Pulmonary artery endothelial cell (primary cell): ENCODE measurements at regions not wholly inside any gene's neighbourhood (a gene's known extent, or its start where the extent isn't known, plus 50 kb on each side); places are given as distances from the start of the nearest gene placed in this dataset.
"Not testable (repeated sequence)": the region's sequence is repeated elsewhere in the genome, so short reads cannot be mapped to it uniquely, and the experiment has no call there.

ENCODE experiments used
- DNase-seq: peaks from one replicate; pipeline ENCODE4 v3.0.0-alpha.2; 2011; ENCODE audit warnings: low read depth, low spot score

- no peak for DNase-seq
Observed at GRCh38 chr20:52010541-52010940, 181.0 kb downstream of the ZFP64 start.

DNA sequence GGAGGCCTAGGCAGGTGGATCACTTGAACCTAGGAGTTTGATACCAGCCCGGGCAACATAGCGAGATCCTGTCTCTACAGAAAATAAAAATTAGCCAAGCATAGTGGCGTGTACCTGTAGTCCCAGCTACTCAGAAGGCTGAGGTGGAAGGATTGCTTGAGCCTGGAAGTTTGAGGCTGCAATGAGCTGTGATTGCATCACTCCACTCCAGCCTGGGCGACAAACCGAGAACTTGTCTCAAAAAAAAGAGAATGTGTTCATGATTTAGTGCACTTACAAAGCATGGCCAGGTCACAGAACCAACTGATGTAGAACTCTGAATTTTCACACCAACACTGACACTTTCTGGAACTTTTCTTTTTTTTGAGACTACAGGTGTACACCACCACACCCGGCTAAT, 182.7 kb downstream of the ZFP64 start:
- DNase-seq, result no peak

- no peak for DNase-seq
Observed at GRCh38 chr20:52004715-52005114, 186.9 kb downstream of the ZFP64 start.

GRCh38 chr20:52004018-52004417, 187.6 kb downstream of the ZFP64 start:
- DNase-seq, result no peak

- no peak for DNase-seq
Observed at GRCh38 chr20:52003415-52003814, 188.2 kb downstream of the ZFP64 start.

DNA sequence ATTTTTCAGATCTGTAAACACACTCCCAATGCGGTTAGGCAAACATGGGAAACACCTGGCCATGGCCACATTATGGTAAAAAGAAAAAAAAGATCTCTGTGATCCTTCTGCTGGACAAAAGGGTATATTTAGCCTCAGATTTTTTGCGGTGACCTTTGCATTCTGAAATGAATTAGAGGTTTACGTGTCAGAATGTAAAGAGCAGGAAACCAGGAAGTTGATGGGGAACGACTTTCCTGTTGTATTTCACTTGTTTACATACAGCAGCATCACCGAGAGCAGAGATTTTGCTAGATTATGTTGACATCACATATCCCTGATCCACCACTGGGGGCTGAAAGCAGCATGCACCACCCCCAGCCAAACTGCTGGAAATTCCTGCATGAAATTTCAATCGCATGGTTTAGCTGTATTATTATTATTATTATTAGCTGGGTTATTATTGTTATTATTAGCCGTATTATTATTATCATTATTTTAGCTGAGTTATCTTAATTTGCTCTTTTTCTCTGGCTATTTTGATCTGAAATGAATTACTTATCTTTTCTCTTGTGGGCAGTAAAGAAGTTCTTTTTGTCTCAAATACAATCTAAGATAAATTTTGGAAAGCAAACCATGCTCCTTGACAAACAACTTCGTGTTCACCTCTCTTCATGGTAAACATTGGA, 189.4 kb downstream of the ZFP64 start:
- DNase-seq, result peak; percentile 77

DNA sequence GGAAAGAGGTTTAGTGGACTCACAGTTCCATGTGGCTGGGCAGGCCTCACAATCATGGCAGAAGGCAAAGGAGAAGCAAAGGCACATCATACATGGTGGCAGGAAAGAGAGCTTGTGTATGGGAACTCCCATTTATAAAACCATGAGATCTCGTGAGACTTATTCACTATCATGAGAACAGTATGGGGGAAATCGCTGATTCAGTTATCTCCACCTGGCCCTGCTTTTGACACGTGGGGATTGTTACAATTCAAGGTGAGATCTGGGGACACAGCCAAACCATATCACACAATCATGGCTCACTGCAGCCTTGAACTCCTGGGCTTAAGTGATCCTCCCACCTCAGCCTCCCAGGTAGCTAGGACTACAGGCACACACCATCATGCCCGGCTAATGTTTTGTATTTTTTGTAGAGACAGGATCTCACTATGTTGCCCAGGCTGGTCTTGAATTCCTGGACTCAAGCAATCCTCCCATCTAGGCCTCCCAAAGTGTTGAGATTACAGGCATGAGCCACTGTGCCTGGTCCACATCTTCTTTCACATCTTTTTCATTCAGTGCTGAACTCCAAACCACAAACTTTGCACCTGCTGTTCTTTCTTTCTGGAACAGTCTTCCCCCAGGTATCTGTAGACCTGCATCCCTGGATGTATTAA, 194.2 kb downstream of the ZFP64 start:
- DNase-seq, result not testable (repeated sequence)

GRCh38 chr20:51995551-51995951, 193.2 kb upstream of the SALL4 start:
- peak; percentile 26 for DNase-seq

- DNase-seq, result no peak
Observed at GRCh38 chr20:51994751-51995417, 192.6 kb upstream of the SALL4 start.

GRCh38 chr20:51987812-51988211, 185.5 kb upstream of the SALL4 start:
- no peak for DNase-seq

GRCh38 chr20:51985013-51985415, 182.7 kb upstream of the SALL4 start:
- peak; percentile 90 for DNase-seq

DNA sequence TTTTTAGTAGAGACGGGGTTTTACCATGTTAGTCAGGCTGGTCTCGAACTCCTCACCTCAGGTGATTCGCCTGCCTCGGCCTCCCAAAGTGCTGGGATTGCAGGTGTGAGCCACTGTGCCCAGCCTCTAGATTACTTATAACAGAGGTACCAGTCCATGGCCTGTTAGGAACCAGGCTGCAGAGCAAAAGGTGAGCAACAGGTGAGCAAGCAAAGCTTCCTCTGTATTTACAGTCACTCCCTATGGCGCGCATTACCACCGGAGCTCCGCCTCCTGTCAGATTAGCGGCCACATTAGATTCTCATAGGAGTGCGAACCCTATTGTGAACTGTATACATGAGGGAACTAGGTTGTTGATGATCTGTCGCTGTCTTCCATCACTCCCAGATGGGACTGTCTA, 178.0 kb upstream of the SALL4 start:
- DNase-seq, result no peak

DNA sequence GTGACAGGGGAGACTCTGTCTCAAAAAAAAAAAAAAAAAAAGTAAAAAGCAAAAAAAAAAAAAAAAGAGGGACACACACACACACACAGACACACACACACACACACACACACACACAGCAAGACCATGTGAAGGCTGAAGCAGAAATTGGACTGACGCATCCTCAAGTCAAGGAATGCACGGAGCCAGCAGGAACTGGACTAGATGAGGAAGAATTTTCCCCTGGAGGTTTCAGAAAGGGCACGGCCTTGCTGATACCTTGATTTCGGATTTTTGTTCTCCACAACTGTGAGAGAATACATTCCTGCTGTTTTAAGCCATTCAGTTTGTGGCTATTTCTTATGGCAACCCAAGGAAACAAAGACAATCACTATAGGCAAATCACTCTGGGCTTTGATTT, 176.9 kb upstream of the SALL4 start:
- DNase-seq, result no peak

- no peak for DNase-seq
Observed at GRCh38 chr20:51978070-51978501, 175.8 kb upstream of the SALL4 start.

- no peak for DNase-seq
Observed at GRCh38 chr20:51972056-51972455, 169.7 kb upstream of the SALL4 start.

GRCh38 chr20:51970858-51971257, 168.5 kb upstream of the SALL4 start:
- DNase-seq, result no peak

DNA sequence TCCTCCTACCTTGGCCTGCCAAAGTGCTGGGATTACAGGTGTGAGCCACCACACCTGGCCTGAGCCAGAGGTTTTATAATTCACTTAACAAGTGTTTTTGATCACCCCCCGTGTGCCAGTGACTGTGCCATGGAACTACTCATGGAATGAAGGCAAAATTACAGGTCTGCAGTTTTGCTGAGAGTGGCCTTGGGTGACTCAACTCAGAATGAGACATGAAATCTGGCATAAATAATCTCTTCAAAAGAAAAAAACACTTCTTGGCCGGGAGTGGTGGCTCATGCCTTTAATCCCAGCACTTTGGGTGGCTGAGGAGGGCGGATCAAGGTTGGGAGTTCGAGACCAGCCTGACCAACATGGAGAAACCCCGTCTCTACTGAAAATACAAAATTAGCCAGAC, 166.9 kb upstream of the SALL4 start:
- DNase-seq, result no peak

DNA sequence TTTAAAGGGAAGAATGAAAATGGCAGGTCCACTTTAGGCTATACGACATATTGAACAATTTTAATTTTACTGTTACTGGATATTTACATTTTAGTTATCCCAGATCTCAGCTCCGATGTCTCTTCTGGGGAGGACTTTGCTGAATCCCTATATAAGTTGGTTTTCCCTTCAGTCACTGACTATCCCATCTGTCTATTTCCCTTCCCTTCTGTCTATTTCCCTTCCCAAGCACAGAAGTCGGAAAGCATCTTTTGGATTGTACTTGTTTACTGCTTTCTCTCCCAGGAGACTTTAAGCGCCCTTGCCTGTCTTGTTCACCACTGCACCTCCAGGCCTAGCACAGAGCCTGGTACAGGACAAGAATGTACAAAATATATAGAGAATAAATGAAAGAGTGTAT, 165.8 kb upstream of the SALL4 start:
- no peak for DNase-seq

DNA sequence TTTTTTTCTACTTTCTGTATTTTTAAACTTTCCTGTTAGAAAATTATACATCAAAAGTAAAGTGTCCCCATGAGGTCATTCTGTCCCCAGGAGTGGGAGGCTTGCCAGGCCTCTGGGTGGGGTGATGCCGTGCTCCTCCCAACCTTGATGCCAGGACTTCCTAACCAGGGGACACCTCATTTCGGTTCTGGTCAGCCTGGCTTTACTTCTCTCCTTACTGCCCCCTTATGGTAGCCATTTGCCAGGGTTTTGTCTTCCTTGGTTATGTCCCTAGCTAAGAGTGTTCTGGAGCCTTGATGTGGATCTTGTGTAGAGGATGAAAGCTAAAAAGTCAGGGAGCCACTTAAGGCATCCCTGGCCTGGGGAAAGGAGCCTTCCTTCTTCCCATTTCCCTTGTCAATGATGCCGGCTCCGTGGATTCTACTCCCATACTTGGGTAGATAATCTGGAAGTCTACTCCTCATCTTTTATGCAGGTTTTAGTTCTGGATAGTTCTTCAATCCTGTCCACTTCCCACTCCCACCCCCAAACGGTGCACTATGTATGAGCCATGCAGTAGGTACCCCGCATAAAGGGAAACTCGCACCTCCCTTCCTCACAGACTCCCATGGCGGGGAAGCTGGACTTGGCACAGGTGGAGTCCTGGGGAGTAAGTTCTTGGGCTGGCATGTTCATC, 164.1 kb upstream of the SALL4 start:
- DNase-seq, result peak; percentile 35

- DNase-seq, result no peak
Observed at GRCh38 chr20:51961964-51962761, 159.8 kb upstream of the SALL4 start.

DNA sequence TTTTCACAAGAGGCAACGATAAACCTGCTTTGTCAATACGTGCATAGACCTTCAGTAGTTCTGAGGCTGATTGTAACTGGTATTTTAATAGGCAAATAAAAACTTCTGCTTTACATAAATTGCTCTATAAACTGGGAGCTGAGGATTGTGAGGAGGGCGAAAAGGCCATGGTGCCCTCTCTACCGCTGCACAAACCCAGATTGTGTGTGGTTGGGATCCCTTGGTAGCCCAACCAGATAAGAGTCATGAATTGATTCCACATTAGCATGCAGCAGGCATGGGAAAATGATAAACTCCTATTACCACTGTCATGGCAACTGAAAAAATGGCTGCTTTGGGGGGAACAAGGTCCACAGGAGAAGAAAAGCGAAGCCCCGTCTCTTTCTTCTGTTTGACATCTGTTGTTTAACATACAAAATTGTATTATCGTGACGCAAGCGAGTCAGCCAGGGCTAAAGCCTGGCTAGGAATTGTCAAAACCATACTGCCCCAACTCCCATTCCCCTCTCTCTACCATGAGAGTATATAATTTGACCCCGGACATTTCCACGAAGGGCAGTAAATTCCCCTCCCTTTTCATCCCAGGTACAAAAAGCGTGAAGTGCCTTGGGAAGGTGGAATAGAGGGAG, 157.8 kb upstream of the SALL4 start:
- DNase-seq, result no peak
